Astrocyte (in vitro differentiated cells and primary cell): ENCODE measurements at regions not wholly inside any gene's neighbourhood (a gene's known extent, or its start where the extent isn't known, plus 50 kb on each side); places are given as distances from the start of the nearest gene placed in this dataset.
A peak's percentile ranks its signal among the peaks of the same experiment; 100 is the strongest.
"Not testable (repeated sequence)": the region's sequence is repeated elsewhere in the genome, so short reads cannot be mapped to it uniquely, and the experiment has no call there.

ENCODE experiments used
- DNase-seq: peaks from one replicate; pipeline ENCODE4 v3.0.0-alpha.2; 2010; ENCODE audit warnings: low read depth
- FAIRE-seq: peaks from 2 replicates; lab custom pipeline; 2011; peaks lifted over from hg19 to GRCh38; lab: Jason Lieb, UNC
- H2AFZ ChIP-seq: 2 replicates; pipeline ENCODE4 v1.6.0; 2012; ENCODE audit warnings: low read depth, low read length, inconsistent platforms
- H3K27ac ChIP-seq: 2 replicates; pipeline ENCODE4 v1.5.1; 2011; ENCODE audit warnings: low read depth, low read length, inconsistent platforms
- H3K27me3 ChIP-seq: 2 replicates; pipeline ENCODE4 v1.6.0; 2011; ENCODE audit warnings: low read length, inconsistent platforms; ENCODE audit not compliant: insufficient read depth
- H3K36me3 ChIP-seq: 2 replicates; pipeline ENCODE4 v1.5.1; 2011; ENCODE audit warnings: low read length, inconsistent platforms; ENCODE audit not compliant: insufficient read depth
- H3K4me1 ChIP-seq: 2 replicates; pipeline ENCODE4 v1.5.1; 2011; ENCODE audit warnings: low read length, inconsistent platforms; ENCODE audit not compliant: insufficient read depth
- H3K4me2 ChIP-seq: 2 replicates; pipeline ENCODE4 v1.6.0; 2012; ENCODE audit warnings: low read length, inconsistent platforms
- H3K4me3 ChIP-seq: 2 replicates; pipeline ENCODE4 v1.5.1; 2011; ENCODE audit warnings: low read depth, mild to moderate bottlenecking, low read length, inconsistent platforms; ENCODE audit not compliant: insufficient read depth
- H3K79me2 ChIP-seq: 2 replicates; pipeline ENCODE4 v1.6.0; 2012; ENCODE audit warnings: mild to moderate bottlenecking, low read length, inconsistent platforms; ENCODE audit not compliant: insufficient read depth
- H3K9ac ChIP-seq: 2 replicates; pipeline ENCODE4 v1.6.0; 2012; ENCODE audit warnings: mild to moderate bottlenecking, low read length, inconsistent platforms
- H3K9me3 ChIP-seq: 2 replicates; pipeline ENCODE4 v1.5.1; 2012; ENCODE audit warnings: low read depth, mild to moderate bottlenecking, low read length, inconsistent platforms; ENCODE audit not compliant: insufficient read depth
- H4K20me1 ChIP-seq: 2 replicates; pipeline ENCODE4 v1.6.0; 2012; ENCODE audit warnings: low read length, inconsistent platforms; ENCODE audit not compliant: insufficient read depth
- H3K27ac Mint-ChIP-seq: one replicate; pipeline ENCODE4 v1.8.0; 2021; ENCODE audit warnings: mild to moderate bottlenecking, mixed read lengths; ENCODE audit not compliant: unreplicated experiment
- H3K27me3 Mint-ChIP-seq: one replicate; pipeline ENCODE4 v1.8.0; 2021; ENCODE audit warnings: low read depth, mixed read lengths; ENCODE audit not compliant: unreplicated experiment
- H3K36me3 Mint-ChIP-seq: one replicate; pipeline ENCODE4 v1.8.0; 2021; ENCODE audit warnings: low read depth, mixed read lengths; ENCODE audit not compliant: unreplicated experiment
- H3K4me1 Mint-ChIP-seq: one replicate; pipeline ENCODE4 v1.8.0; 2021; ENCODE audit warnings: low read depth, mixed read lengths; ENCODE audit not compliant: unreplicated experiment
- H3K4me3 Mint-ChIP-seq: one replicate; pipeline ENCODE4 v1.8.0; 2021; ENCODE audit warnings: mild to moderate bottlenecking, moderate library complexity, mixed read lengths; ENCODE audit not compliant: unreplicated experiment
- H3K9me3 Mint-ChIP-seq: one replicate; pipeline ENCODE4 v1.8.0; 2021; ENCODE audit warnings: mild to moderate bottlenecking, mixed read lengths; ENCODE audit not compliant: unreplicated experiment

DNA sequence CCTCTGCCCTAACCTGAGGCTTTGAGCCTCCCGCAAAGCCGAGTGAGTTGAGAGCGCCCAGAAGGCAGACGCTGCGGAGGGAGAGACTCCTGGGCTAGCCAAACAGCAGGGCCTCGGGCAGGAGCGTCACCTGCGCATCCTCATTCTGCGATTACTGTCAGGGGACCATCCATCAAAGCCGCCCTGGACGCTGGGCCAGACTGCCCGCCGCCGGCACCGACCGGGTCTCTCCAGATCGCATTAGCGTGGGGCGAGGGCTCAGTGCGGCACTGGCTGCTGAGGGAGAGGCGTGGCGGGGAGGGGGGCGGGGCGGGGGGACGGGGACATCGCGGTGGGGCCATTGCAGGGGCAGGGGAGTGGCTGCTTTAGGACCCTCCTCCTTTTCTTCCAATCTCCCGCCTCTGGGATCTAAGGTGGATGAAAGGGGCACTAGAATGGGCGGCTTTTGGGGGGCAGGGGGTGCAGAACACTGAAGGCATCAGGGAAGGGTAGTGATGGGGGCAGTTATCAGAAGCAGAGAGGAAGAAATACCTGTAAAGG is 465.7 kb downstream of the CNTNAP3B start:
- not testable (repeated sequence) for H3K27me3 ChIP-seq, H3K9ac ChIP-seq, H3K36me3 Mint-ChIP-seq, H2AFZ ChIP-seq, H3K9me3 ChIP-seq, H3K4me3 ChIP-seq, H3K4me1 ChIP-seq, H3K27ac ChIP-seq, FAIRE-seq, H3K36me3 ChIP-seq, H3K27ac Mint-ChIP-seq, H3K4me1 Mint-ChIP-seq, H3K79me2 ChIP-seq, H3K27me3 Mint-ChIP-seq, H3K4me3 Mint-ChIP-seq, H3K4me2 ChIP-seq, H4K20me1 ChIP-seq, DNase-seq, H3K9me3 Mint-ChIP-seq

DNA sequence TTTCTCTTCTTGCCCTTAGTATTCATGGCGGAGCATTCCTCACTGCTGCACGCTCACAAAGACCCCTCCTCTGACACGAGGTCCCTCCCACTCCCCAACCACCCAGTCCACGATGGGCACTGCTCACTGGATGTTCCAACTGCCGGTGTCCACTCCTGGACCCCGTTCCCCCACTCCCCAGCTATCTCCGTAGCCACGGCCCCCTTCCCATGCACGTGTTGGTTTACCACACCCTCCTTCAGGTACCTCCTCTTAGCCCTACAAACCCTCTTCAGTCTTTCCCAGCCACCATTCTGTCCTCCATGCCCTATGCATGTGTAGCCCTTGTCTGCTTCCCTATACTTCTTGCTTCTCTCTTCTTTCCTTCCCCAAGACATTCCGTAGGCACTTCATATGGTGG is 469.6 kb upstream of the ZNG1F start:
- not testable (repeated sequence) for H4K20me1 ChIP-seq, H3K79me2 ChIP-seq, DNase-seq, H3K4me1 ChIP-seq, H3K27me3 ChIP-seq, H3K36me3 ChIP-seq, H3K4me3 Mint-ChIP-seq, H3K27me3 Mint-ChIP-seq, H2AFZ ChIP-seq, FAIRE-seq, H3K36me3 Mint-ChIP-seq, H3K4me1 Mint-ChIP-seq, H3K27ac ChIP-seq, H3K27ac Mint-ChIP-seq, H3K9ac ChIP-seq, H3K4me2 ChIP-seq, H3K9me3 ChIP-seq, H3K9me3 Mint-ChIP-seq, H3K4me3 ChIP-seq

DNA sequence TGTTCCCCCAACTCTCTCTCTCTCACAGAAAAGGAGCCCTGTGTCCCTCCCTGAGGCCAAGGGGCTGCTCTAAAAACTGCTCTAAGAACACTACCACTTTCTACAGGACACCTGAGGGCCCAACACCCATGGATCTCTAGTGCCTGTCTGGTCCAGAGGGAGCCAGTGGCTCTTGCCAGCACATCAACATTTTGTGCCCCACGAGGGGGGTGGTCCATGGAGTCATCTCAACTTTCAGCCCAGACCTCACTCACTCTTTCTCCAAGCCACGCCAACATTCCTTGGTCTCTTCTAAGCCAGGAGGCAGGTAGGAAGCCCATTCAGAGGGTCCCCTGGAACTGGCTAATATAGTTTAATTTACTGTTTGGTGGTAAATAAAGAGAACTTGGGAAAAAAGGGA is 469.0 kb upstream of the ZNG1F start:
- H3K27ac Mint-ChIP-seq, H3K4me1 Mint-ChIP-seq, H3K4me3 Mint-ChIP-seq: not testable (repeated sequence)

DNA sequence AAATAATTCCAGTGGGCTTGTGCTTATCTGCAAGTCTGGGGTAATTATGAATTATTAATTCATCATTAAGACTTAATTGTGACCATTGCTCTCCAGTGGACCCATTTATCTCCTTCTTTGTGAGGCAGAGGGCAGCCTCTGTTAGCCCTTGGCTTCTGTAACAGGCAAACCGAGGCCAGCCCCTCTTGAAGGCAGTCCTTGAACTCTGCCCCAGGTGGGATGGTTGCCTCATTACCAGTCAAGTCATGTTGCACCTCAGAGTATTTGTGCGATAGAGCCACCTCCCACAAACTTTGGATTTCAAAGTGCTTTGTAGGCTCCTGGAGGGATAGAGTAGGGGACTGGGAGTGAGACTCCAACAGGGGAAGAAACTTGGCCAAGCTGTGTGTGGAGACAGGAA is 468.0 kb upstream of the ZNG1F start:
- DNase-seq, H3K4me3 ChIP-seq, H3K4me2 ChIP-seq: not testable (repeated sequence)

More for the DNA sequence above, 469.0 kb upstream of the ZNG1F start:
- not testable (repeated sequence) for H3K4me3 ChIP-seq, H3K4me2 ChIP-seq, H3K27me3 ChIP-seq, FAIRE-seq, H3K79me2 ChIP-seq, H3K9ac ChIP-seq, H3K4me1 ChIP-seq, H3K36me3 Mint-ChIP-seq, H3K27ac ChIP-seq, H3K9me3 Mint-ChIP-seq, H3K9me3 ChIP-seq, DNase-seq, H3K27me3 Mint-ChIP-seq, H3K36me3 ChIP-seq, H2AFZ ChIP-seq, H4K20me1 ChIP-seq

DNA sequence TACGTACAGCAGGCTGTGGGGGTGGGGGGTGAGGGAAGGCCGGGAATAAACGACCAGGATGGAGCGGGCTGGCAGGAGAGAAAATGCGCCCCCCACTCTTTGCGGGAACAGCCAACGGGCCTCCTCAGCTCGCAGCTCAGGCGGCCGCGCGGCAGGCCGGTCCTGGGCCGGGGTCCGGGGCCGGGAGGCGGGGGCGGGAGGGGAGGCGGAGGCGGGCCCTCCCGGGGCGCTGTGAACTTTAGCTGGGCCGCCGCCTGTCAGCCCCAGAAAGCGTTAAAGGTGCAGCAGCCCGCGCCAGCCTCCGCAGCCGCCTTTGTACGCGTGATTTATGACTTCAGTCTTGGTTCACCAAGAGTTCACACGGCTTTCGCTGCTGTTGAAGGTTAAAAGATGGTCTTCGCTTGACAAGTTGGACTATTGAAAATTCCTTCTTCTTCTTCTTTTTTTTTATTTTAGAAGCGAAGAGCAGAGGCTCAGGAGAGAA is 466.0 kb upstream of the ZNG1F start:
- not testable (repeated sequence) for H3K9me3 Mint-ChIP-seq, H3K36me3 Mint-ChIP-seq, H4K20me1 ChIP-seq, H3K27me3 Mint-ChIP-seq, H3K79me2 ChIP-seq, H2AFZ ChIP-seq, H3K27ac Mint-ChIP-seq, H3K4me3 Mint-ChIP-seq, H3K9me3 ChIP-seq, H3K4me1 ChIP-seq, H3K27me3 ChIP-seq, FAIRE-seq, H3K9ac ChIP-seq, H3K4me1 Mint-ChIP-seq, H3K36me3 ChIP-seq, H3K4me3 ChIP-seq, H3K4me2 ChIP-seq, H3K27ac ChIP-seq
- peak; percentile 23 for DNase-seq

More for the DNA sequence above, 468.0 kb upstream of the ZNG1F start:
- H3K4me3 Mint-ChIP-seq, FAIRE-seq, H3K36me3 ChIP-seq, H3K79me2 ChIP-seq, H3K9ac ChIP-seq, H3K9me3 Mint-ChIP-seq, H3K27ac Mint-ChIP-seq, H3K4me1 Mint-ChIP-seq, H3K27ac ChIP-seq, H3K9me3 ChIP-seq, H3K27me3 Mint-ChIP-seq, H4K20me1 ChIP-seq, H3K4me1 ChIP-seq, H3K36me3 Mint-ChIP-seq, H2AFZ ChIP-seq, H3K27me3 ChIP-seq: not testable (repeated sequence)

DNA sequence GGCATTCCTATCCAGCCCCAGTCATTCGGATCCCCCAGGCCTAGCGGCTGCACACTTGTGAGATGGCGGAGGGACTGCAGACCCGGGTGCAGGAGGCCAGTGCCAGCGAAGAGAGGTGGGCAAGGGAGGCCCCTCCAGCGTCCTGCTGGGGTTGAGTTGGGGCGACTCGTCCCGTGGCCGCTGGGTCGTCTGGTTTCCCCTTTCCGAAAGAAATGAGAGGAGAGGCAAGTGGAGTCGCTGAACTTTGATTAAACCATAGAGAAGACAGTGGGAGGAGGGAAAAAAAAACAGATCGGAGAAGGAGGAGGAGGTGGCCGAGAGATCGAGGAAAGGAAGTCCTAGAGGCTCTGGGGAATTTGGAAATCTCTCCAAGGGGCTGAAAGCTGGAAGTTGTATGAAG is 465.2 kb upstream of the ZNG1F start:
- not testable (repeated sequence) for FAIRE-seq, H3K4me3 Mint-ChIP-seq, H4K20me1 ChIP-seq

More for the DNA sequence above, 465.2 kb upstream of the ZNG1F start:
- not testable (repeated sequence) for H3K27ac ChIP-seq, DNase-seq, H3K27me3 ChIP-seq, H3K9me3 Mint-ChIP-seq, H3K36me3 ChIP-seq, H3K79me2 ChIP-seq, H3K36me3 Mint-ChIP-seq, H3K27me3 Mint-ChIP-seq, H3K9me3 ChIP-seq, H3K4me3 ChIP-seq, H3K4me1 ChIP-seq, H3K27ac Mint-ChIP-seq, H3K4me1 Mint-ChIP-seq, H2AFZ ChIP-seq, H3K9ac ChIP-seq
- H3K4me2 ChIP-seq: peak overlapping the region; percentile 26
